Fibroblast of mammary gland (primary cell): ENCODE measurements at regions not wholly inside any gene's neighbourhood (a gene's known extent, or its start where the extent isn't known, plus 50 kb on each side); places are given as distances from the start of the nearest gene placed in this dataset.

Experiments
- DNase-seq: peaks from one replicate; pipeline ENCODE4 v3.0.0-alpha.2; 2010; ENCODE audit warnings: low read depth
- H3K4me3 ChIP-seq: 2 replicates; pipeline ENCODE4 v1.5.1; 2011; ENCODE audit warnings: low read depth, mild to moderate bottlenecking, low read length, moderate library complexity; ENCODE audit not compliant: control insufficient read depth
- CTCF ChIP-seq: conservative IDR thresholded peaks from 2 replicates; pipeline ENCODE4 v1.5.1; 2011; ENCODE audit warnings: low read depth, low read length, inconsistent platforms; ENCODE audit not compliant: control insufficient read depth, insufficient read depth

- DNase-seq, result no peak
- TF ChIP-seq CTCF, result no peak
- H3K4me3 ChIP-seq, result no peak overlapping the region
Observed at GRCh38 chr21:28541371-28542112, 451.1 kb downstream of the LTN1 start.

- no peak overlapping the region for H3K4me3 ChIP-seq
- no peak for TF ChIP-seq CTCF
- peak; percentile 76 for DNase-seq
Observed at GRCh38 chr21:28540514-28540913, 452.2 kb downstream of the LTN1 start.

GRCh38 chr21:28539623-28539988 is 453.1 kb downstream of the LTN1 start:
- DNase-seq, result no peak
- no peak for TF ChIP-seq CTCF
- no peak overlapping the region for H3K4me3 ChIP-seq

GRCh38 chr21:28538987-28539622 is 453.6 kb downstream of the LTN1 start:
- no peak overlapping the region for H3K4me3 ChIP-seq
- DNase-seq, result peak; percentile 96
- TF ChIP-seq CTCF, result no peak

GRCh38 chr21:28537371-28538079 is 455.2 kb downstream of the LTN1 start:
- H3K4me3 ChIP-seq, result no peak overlapping the region
- TF ChIP-seq CTCF, result no peak
- peak; percentile 100 for DNase-seq

- H3K4me3 ChIP-seq, result no peak overlapping the region
- no peak for TF ChIP-seq CTCF
- DNase-seq, result no peak
Observed at GRCh38 chr21:28532446-28532845, 460.2 kb downstream of the LTN1 start.
